ENCODE measurements at regions not wholly inside any gene's neighbourhood (a gene's known extent, or its start where the extent isn't known, plus 50 kb on each side); places are given as distances from the start of the nearest gene placed in this dataset.
"Not testable (repeated sequence)": the region's sequence is repeated elsewhere in the genome, so short reads cannot be mapped to it uniquely, and the experiment has no call there.

DNA sequence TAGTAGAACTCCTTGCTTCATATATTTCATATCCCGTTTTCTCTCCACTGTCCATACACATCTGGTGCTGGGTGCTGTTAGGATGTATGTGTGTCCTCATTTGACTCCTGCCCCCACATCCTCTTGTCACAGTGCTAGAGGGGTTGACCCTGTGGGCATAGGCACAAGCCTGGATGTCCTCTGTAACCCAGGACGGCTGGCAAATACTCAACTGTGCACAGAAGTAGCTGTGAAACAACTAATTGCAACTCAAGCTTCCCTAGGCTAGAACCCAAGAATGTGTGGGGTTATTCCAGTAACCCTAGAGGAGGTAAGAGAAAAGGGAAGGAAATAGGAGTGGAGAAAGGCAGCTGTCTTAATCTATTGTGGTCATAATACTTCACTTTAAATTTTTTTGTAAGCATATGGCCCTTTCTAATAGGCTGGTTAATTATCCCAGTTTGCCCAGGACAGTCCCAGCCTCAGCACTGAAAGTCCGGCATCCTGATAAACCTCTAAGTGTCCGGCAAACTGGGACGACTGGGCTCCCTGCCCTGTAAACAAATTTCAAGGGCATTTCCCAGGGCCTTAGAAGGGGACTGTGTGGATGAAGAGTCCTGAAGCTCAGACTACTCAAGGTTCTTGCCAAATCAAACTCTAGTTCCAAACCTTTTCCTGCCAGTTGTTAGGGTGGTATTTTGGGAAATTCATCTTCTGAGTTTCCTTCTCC is 283.2 kb upstream of the CELF2 start:
- Mint-ChIP-seq H3K9me3 (no peaks in the 10 kb centered on the region), H3K27ac (no peak overlapping the region), H3K4me3 (no peak overlapping the region), H3K27me3 (peaks cover 9 to 20% of the 10 kb centered on the region in 2 donors), H3K4me1 (no peaks in the 10 kb centered on the region), H3K36me3 (no peaks in the 10 kb centered on the region)
- CTCF ChIA-PET = interaction anchor here in 1 of 2 donors (0.7 kb wide), 1 partner anchor 19 kb away, joined by 3 read pairs; no protein-coding TSS in a partner anchor
- no peaks in the 10 kb centered on the region for H3K27me3 ChIP-seq (replicated peaks in 1 of 2; ENCODE audit: control insufficient read depth in 2 of 2, extremely low read depth in 1 of 2, insufficient read depth in 2 of 2, low read length in 1 of 2)
- no peak overlapping the region for H3K27ac ChIP-seq (ENCODE audit: low read length)
- no peak for DNase-seq
- no peaks in the 10 kb centered on the region for H3K4me1 ChIP-seq (ENCODE audit: control insufficient read depth in 1 of 2, extremely low read depth in 1 of 2, insufficient read depth in 2 of 2, low read length in 2 of 2)
- H3K36me3 ChIP-seq (ENCODE audit: control insufficient read depth in 2 of 2, extremely low read depth in 1 of 2, insufficient read depth in 1 of 2, low read length in 1 of 2) = no peaks in the 10 kb centered on the region
- no peaks in the 10 kb centered on the region for H3K9me3 ChIP-seq
- H3K4me3 ChIP-seq (ENCODE audit: control insufficient read depth in 1 of 2, extremely low read depth in 1 of 2, low read length in 1 of 2) = no peak overlapping the region
- WGBS (ENCODE audit: insufficient coverage) = no CpG with 5 or more reads among the region's 5 CpGs
- ATAC-seq (replicated peaks in 1 of 4) = no peak
- POLR2A ChIA-PET = no interaction called here

DNA sequence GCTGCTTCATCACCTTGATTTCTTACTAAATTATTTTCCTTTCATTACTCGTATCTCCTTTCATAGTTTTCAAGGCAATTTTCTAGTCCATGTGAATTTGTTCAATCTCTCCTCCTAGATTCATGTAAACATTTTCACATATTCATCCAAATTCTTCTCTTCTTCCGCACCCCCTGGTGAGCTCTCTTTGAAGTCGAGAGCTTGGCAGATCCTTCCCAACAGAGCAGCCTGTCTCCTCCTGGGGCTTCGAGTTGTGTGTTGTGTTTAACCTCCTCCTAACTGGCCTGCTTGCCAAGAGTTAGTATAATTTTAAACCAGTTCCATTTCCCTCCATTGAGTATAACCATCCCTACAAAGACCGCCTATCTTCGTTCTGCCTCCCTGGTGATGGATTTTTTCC is 272.4 kb upstream of the CELF2 start:
- H3K27me3 Mint-ChIP-seq = peaks cover 4 to 25% of the 10 kb centered on the region in 2 donors
- H3K9me3 Mint-ChIP-seq = peaks cover 6 to 10% (median 8%) of the 10 kb centered on the region in 3 donors
- H3K4me1 Mint-ChIP-seq = no peaks in the 10 kb centered on the region
- H3K36me3 ChIP-seq (ENCODE audit: control insufficient read depth in 2 of 2, extremely low read depth in 1 of 2, insufficient read depth in 1 of 2, low read length in 1 of 2) = no peaks in the 10 kb centered on the region
- no peak for ATAC-seq (replicated peaks in 1 of 4)
- H3K27ac Mint-ChIP-seq = no peak overlapping the region
- no peaks in the 10 kb centered on the region for H3K27me3 ChIP-seq (replicated peaks in 1 of 2; ENCODE audit: control insufficient read depth in 2 of 2, extremely low read depth in 1 of 2, insufficient read depth in 2 of 2, low read length in 1 of 2)
- WGBS (ENCODE audit: insufficient coverage) = 88% methylated on average over 1 of the region's 6 CpGs
- H3K4me1 ChIP-seq (ENCODE audit: control insufficient read depth in 1 of 2, extremely low read depth in 1 of 2, insufficient read depth in 2 of 2, low read length in 2 of 2) = no peaks in the 10 kb centered on the region
- DNase-seq = no peak
- POLR2A ChIA-PET = interaction anchor here (0.7 to 0.8 kb wide), 2 partner anchors 33 to 69 kb away, joined by 3 read pairs; no protein-coding TSS in a partner anchor
- no peak overlapping the region for H3K4me3 ChIP-seq (ENCODE audit: control insufficient read depth in 1 of 2, extremely low read depth in 1 of 2, low read length in 1 of 2)
- no peaks in the 10 kb centered on the region for H3K9me3 ChIP-seq
- H3K4me3 Mint-ChIP-seq = no peak overlapping the region
- H3K36me3 Mint-ChIP-seq = no peaks in the 10 kb centered on the region
- CTCF ChIA-PET = interaction anchor here in 1 of 2 donors (0.7 kb wide), 1 partner anchor 498 kb away, joined by 3 read pairs; no protein-coding TSS in a partner anchor
- H3K27ac ChIP-seq (ENCODE audit: low read length) = no peak overlapping the region

GRCh38 chr10:10755490-10755889 is 262.2 kb upstream of the CELF2 start:
- Histone ChIP-seq H3K4me1 (ENCODE audit: control insufficient read depth in 1 of 2, extremely low read depth in 1 of 2, insufficient read depth in 2 of 2, low read length in 2 of 2) (no peaks in the 10 kb centered on the region), H3K4me3 (ENCODE audit: control insufficient read depth in 1 of 2, extremely low read depth in 1 of 2, low read length in 1 of 2) (no peak overlapping the region), H3K9me3 (no peaks in the 10 kb centered on the region), H3K36me3 (ENCODE audit: control insufficient read depth in 2 of 2, extremely low read depth in 1 of 2, insufficient read depth in 1 of 2, low read length in 1 of 2) (no peaks in the 10 kb centered on the region), H3K27me3 (replicated peaks in 1 of 2; ENCODE audit: control insufficient read depth in 2 of 2, extremely low read depth in 1 of 2, insufficient read depth in 2 of 2, low read length in 1 of 2) (no peaks in the 10 kb centered on the region), H3K27ac (ENCODE audit: low read length) (no peak overlapping the region)
- ATAC-seq (replicated peaks in 1 of 4) (no peak), DNase-seq (no peak)
- Mint-ChIP-seq H3K4me3 (no peak overlapping the region), H3K27ac (no peak overlapping the region), H3K4me1 (no peaks in the 10 kb centered on the region), H3K36me3 (no peaks in the 10 kb centered on the region), H3K27me3 (peaks cover 6 to 8% of the 10 kb centered on the region in 2 donors), H3K9me3 (no peaks in the 10 kb centered on the region)
- CTCF ChIA-PET = no interaction called here
- WGBS (ENCODE audit: insufficient coverage) = 100% methylated on average over 4 of the region's 9 CpGs
- POLR2A ChIA-PET = no interaction called here

GRCh38 chr10:10758306-10758705 is 259.4 kb upstream of the CELF2 start:
- ATAC-seq (replicated peaks in 1 of 4) (no peak), DNase-seq (no peak)
- ChIA-PET CTCF (interaction anchor here in 1 of 2 donors (0.6 kb wide), 1 partner anchor 513 kb away, joined by 3 read pairs; no protein-coding TSS in a partner anchor), POLR2A (no interaction called here)
- 83% methylated on average over 4 of the region's 4 CpGs for WGBS (ENCODE audit: insufficient coverage)
- H3K4me3 ChIP-seq (ENCODE audit: control insufficient read depth in 1 of 2, extremely low read depth in 1 of 2, low read length in 1 of 2) = no peak overlapping the region
- Mint-ChIP-seq H3K4me3 (no peak overlapping the region), H3K4me1 (no peaks in the 10 kb centered on the region), H3K27ac (no peak overlapping the region), H3K27me3 (peaks cover 9 to 10% of the 10 kb centered on the region in 2 donors), H3K36me3 (no peaks in the 10 kb centered on the region), H3K9me3 (no peaks in the 10 kb centered on the region)
- no peaks in the 10 kb centered on the region for H3K9me3 ChIP-seq
- H3K4me1 ChIP-seq (ENCODE audit: control insufficient read depth in 1 of 2, extremely low read depth in 1 of 2, insufficient read depth in 2 of 2, low read length in 2 of 2) = no peaks in the 10 kb centered on the region
- H3K27me3 ChIP-seq (replicated peaks in 1 of 2; ENCODE audit: control insufficient read depth in 2 of 2, extremely low read depth in 1 of 2, insufficient read depth in 2 of 2, low read length in 1 of 2) = no peaks in the 10 kb centered on the region
- no peaks in the 10 kb centered on the region for H3K36me3 ChIP-seq (ENCODE audit: control insufficient read depth in 2 of 2, extremely low read depth in 1 of 2, insufficient read depth in 1 of 2, low read length in 1 of 2)
- no peak overlapping the region for H3K27ac ChIP-seq (ENCODE audit: low read length)

GRCh38 chr10:10759806-10760205 is 257.9 kb upstream of the CELF2 start:
- H3K4me3 Mint-ChIP-seq; H3K4me1 Mint-ChIP-seq; H3K4me3 ChIP-seq (ENCODE audit: control insufficient read depth in 1 of 2, extremely low read depth in 1 of 2, low read length in 1 of 2); H3K27ac ChIP-seq (ENCODE audit: low read length); H3K9me3 Mint-ChIP-seq; CTCF ChIA-PET; H3K27me3 ChIP-seq (replicated peaks in 1 of 2; ENCODE audit: control insufficient read depth in 2 of 2, extremely low read depth in 1 of 2, insufficient read depth in 2 of 2, low read length in 1 of 2); H3K4me1 ChIP-seq (ENCODE audit: control insufficient read depth in 1 of 2, extremely low read depth in 1 of 2, insufficient read depth in 2 of 2, low read length in 2 of 2); ATAC-seq (replicated peaks in 1 of 4); H3K9me3 ChIP-seq; H3K36me3 Mint-ChIP-seq; H3K36me3 ChIP-seq (ENCODE audit: control insufficient read depth in 2 of 2, extremely low read depth in 1 of 2, insufficient read depth in 1 of 2, low read length in 1 of 2); H3K27ac Mint-ChIP-seq; DNase-seq; POLR2A ChIA-PET: not testable (repeated sequence)
- WGBS (ENCODE audit: insufficient coverage) = 86% methylated on average over 1 of the region's 7 CpGs
- peaks cover 11% of the 10 kb centered on the region in 2 donors for H3K27me3 Mint-ChIP-seq

GRCh38 chr10:10765017-10765416 is 252.7 kb upstream of the CELF2 start:
- POLR2A ChIA-PET = no interaction called here
- DNase-seq (no peak), ATAC-seq (replicated peaks in 1 of 4) (no peak)
- H3K36me3 Mint-ChIP-seq = no peaks in the 10 kb centered on the region
- no CpG with 5 or more reads among the region's 7 CpGs for WGBS (ENCODE audit: insufficient coverage)
- no peak overlapping the region for H3K4me3 Mint-ChIP-seq
- H3K9me3 ChIP-seq = no peaks in the 10 kb centered on the region
- peaks cover 9% of the 10 kb centered on the region in 2 donors for H3K27me3 Mint-ChIP-seq
- no peak overlapping the region for H3K4me3 ChIP-seq (ENCODE audit: control insufficient read depth in 1 of 2, extremely low read depth in 1 of 2, low read length in 1 of 2)
- no peaks in the 10 kb centered on the region for H3K4me1 ChIP-seq (ENCODE audit: control insufficient read depth in 1 of 2, extremely low read depth in 1 of 2, insufficient read depth in 2 of 2, low read length in 2 of 2)
- no peaks in the 10 kb centered on the region for H3K9me3 Mint-ChIP-seq
- no peak overlapping the region for H3K27ac Mint-ChIP-seq
- H3K4me1 Mint-ChIP-seq = no peaks in the 10 kb centered on the region
- no peaks in the 10 kb centered on the region for H3K36me3 ChIP-seq (ENCODE audit: control insufficient read depth in 2 of 2, extremely low read depth in 1 of 2, insufficient read depth in 1 of 2, low read length in 1 of 2)
- H3K27me3 ChIP-seq (replicated peaks in 1 of 2; ENCODE audit: control insufficient read depth in 2 of 2, extremely low read depth in 1 of 2, insufficient read depth in 2 of 2, low read length in 1 of 2) = no peaks in the 10 kb centered on the region
- H3K27ac ChIP-seq (ENCODE audit: low read length) = no peak overlapping the region
- CTCF ChIA-PET = no interaction called here
